NCI-H187 treated with DMSO at 0.1 percent for 48 hours (cell line): ENCODE measurements at regions not wholly inside any gene's neighbourhood (a gene's known extent, or its start where the extent isn't known, plus 50 kb on each side); places are given as distances from the start of the nearest gene placed in this dataset.

ENCODE experiments used
- DNase-seq: peaks from one replicate; lab custom pipeline; 2025; lab: John Stamatoyannopoulos, UW

GRCh38 chr2:55102056-55102812, 52.0 kb upstream of the RTN4 start:
- DNase-seq = no peak

- DNase-seq = no peak
Observed at GRCh38 chr2:55101466-55101865, 51.2 kb upstream of the RTN4 start.

GRCh38 chr2:55099878-55100820, 49.9 kb upstream of the RTN4 start:
- no peak for DNase-seq
